ENCODE measurements at regions not wholly inside any gene's neighbourhood (a gene's known extent, or its start where the extent isn't known, plus 50 kb on each side); places are given as distances from the start of the nearest gene placed in this dataset.

- TF ChIP-seq JUND (IDR thresholded peaks at IDR 0.05; ENCODE audit: low read length): no peak
- no peak for TF ChIP-seq KDM5A (IDR thresholded peaks at IDR 0.05; ENCODE audit: low read length)
- TF ChIP-seq BRCA1 (IDR thresholded peaks at IDR 0.05; ENCODE audit: low read depth, low read length): no peak
- no peak for TF ChIP-seq HDAC6 (IDR thresholded peaks at IDR 0.05; ENCODE audit: low read depth, low read length)
- no peak for TF ChIP-seq SP1 (IDR thresholded peaks at IDR 0.05; ENCODE audit: low read depth, low read length)
- TF ChIP-seq YY1 (IDR thresholded peaks at IDR 0.05; ENCODE audit: low read depth, low read length): no peak
- no peak for TF ChIP-seq GABPA (IDR thresholded peaks at IDR 0.05; ENCODE audit: borderline replicate concordance, insufficient read depth, low read length)
- TF ChIP-seq RNF2 (IDR thresholded peaks at IDR 0.05; ENCODE audit: borderline replicate concordance, low read depth, low read length, missing control alignments, poor library complexity, severe bottlenecking): no peak
These were observed 1356.4 kb upstream of the TMEM132C start (continued) for GRCh38 chr12:126910570-126910969.
